GM18507 (cell line): ENCODE measurements at regions not wholly inside any gene's neighbourhood (a gene's known extent, or its start where the extent isn't known, plus 50 kb on each side); places are given as distances from the start of the nearest gene placed in this dataset.
"Not testable (repeated sequence)": the region's sequence is repeated elsewhere in the genome, so short reads cannot be mapped to it uniquely, and the experiment has no call there.

Source experiments
- DNase-seq: peaks from one replicate; pipeline ENCODE4 v3.0.0; 2011; ENCODE audit warnings: low read depth; ENCODE audit not compliant: insufficient read length; ENCODE audit errors: extremely low spot score
- FAIRE-seq: peaks from 2 replicates; lab custom pipeline; 2011; peaks lifted over from hg19 to GRCh38; lab: Jason Lieb, UNC

DNA sequence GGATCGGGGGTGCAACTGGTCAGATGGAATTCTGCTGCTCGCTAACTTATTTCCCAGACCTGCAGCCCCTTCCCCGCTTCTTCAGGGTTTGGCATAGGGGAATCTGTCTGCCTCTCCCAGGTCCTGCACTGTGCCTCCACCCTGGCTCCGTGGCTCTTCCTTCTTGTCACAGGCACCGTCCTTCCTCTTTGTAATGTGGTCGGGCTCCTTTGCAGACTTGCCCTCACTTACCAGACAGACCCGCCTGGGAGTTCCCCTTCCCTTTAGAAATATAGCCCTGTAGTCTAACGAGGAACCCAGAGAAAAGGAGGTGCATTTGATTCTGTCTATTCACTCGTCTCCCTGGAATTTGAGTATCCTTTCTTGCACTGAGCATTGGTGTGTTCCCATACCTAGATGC, 63.9 kb upstream of the PAX8 start:
- DNase-seq (no peak), FAIRE-seq (no peak)

DNA sequence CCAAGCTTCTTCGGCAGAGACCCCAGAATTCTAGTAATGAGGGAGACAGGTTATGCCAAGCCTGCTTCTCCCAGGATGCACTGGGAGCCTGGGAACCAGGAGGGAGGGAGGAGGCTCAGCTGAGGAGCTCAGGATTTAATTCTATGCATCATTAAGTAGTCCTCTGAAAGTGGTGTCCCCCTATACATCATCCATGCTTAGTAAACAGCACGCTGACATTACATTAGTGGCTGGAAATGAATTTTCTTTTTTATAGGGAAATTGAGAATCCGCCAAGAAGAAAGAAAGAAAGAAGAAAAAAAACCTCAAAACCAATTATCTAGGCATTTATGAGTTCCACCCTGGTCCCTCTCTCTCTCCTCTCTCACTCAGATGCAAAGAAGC, 63.1 kb upstream of the PAX8 start:
- FAIRE-seq = not testable (repeated sequence)

GRCh38 chr2:113341191-113341869, 62.6 kb upstream of the PAX8 start:
- FAIRE-seq (no peak), DNase-seq (no peak)

More for the DNA sequence above, 63.1 kb upstream of the PAX8 start:
- DNase-seq = not testable (repeated sequence)

DNA sequence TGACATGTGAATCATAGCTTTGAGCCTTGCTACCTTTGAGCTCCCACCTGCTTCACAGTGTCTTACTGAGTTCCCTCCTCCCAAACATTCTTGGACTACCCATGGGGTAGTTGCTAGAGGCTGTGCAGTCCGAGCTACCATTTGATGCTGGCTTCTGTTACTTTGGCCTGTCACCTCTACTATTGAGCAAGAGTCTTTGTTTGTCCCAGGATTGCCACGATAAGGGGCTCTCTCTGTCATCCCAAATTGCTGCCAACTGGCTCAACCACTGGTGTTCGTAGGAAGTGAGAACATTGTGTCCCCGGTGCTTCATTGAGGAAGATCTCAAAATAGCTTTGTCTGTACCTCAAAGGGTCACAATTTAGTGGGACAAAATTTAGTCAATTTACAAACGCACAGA, 59.1 kb upstream of the PAX8 start:
- no peak for FAIRE-seq
- DNase-seq = no peak

GRCh38 chr2:113336040-113336439, 57.3 kb upstream of the PAX8 start:
- DNase-seq, FAIRE-seq: not testable (repeated sequence)

DNA sequence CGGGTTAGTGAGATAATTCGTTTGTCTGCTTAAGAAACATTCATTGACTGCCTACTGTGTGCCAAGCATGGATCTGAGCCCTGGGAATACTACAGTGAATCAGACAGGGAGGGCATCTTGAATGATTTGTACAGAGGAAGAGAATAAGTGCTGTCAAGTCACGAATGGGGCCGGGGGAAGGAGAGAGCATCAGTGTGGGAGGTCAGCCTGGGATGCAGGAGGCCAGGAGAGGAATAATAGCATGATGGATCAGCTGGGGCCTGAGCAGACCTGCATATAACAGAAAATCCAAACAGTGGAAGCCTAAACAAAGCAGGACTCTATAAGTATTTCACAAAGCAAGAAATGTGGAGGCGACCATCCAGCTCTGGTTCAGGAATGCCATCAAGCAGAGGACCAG, 55.4 kb upstream of the PAX8 start:
- DNase-seq (no peak), FAIRE-seq (no peak)

GRCh38 chr2:113333735-113334134, 55.0 kb upstream of the PAX8 start:
- DNase-seq, FAIRE-seq: not testable (repeated sequence)

DNA sequence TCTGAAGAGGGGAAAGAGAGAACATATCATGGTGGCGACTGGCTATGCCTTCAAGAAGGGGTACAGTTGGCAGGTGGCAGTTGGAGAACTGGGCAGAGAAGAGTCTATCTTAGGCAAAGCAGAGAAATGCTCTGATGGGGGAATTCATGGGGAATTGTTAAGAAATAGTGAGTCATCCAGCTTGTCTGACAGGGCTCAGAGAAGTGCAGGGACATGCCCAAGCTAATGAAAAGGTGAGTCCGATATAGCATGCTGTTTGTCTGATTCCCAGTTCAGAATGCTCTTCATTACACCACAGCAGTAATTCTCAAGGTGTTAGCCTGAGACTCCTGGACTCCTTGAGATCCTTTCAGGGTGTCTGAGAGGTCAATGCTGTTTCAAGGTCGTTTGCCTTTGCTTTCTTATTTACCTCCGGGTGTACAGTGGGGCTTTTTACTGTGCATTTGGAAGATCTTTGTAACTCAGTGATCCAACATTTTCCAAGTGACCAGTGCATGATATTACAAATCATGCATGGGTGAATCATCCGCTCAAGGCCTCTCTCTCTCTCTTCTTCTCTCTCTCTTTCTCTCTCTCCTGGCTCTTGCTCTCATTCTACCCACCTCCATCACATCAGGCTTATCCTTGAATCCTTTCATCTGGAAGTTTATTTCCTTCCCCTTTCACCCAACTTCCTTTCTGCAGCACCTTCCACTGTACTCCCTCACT, 51.5 kb upstream of the PAX8 start:
- DNase-seq, FAIRE-seq: not testable (repeated sequence)

GRCh38 chr2:113328973-113329372, 50.3 kb upstream of the PAX8 start:
- not testable (repeated sequence) for FAIRE-seq, DNase-seq

GRCh38 chr2:113328572-113328971, 49.9 kb upstream of the PAX8 start:
- DNase-seq, FAIRE-seq: not testable (repeated sequence)
